Naive thymus-derived CD8-positive, alpha-beta T cell (primary cell): ENCODE measurements at regions not wholly inside any gene's neighbourhood (a gene's known extent, or its start where the extent isn't known, plus 50 kb on each side); places are given as distances from the start of the nearest gene placed in this dataset.

Source experiments
- ATAC-seq, 2 donors: fragments of 150-1000 bp; cut with Tn5 transposase in 1 of 2; sonication (Bioruptor Pico), chemical (Tn5 transposase) in 1 of 2; 1 replicate in 1 of 2; 2 replicates in 1 of 2; pipeline ENCODE4 v1.10.0; 2021; ENCODE audit warnings: mild to moderate bottlenecking in 2 of 2, moderate library complexity in 2 of 2
- POLR2A ChIA-PET: fragments of 350-600 bp; sonication (Branson Sonifier 250); formaldehyde crosslinking; loops from one replicate; lab custom pipeline; 2021; ENCODE audit warnings: antibody characterized with exemption; lab: Charles Lee
- DNase-seq, 10 donors: peaks; one replicate each; pipeline versions ENCODE4 v3.0.0 to v3.0.0-alpha.2; 2020 to 2022
- H3K27ac Mint-ChIP-seq, 10 donors: one replicate each; pipeline ENCODE4 v1.8.0; 2020 to 2022; ENCODE audit warnings: mild to moderate bottlenecking in 10 of 10, mixed read lengths in 10 of 10, moderate library complexity in 4 of 10, inconsistent platforms in 1 of 10
- H3K27me3 Mint-ChIP-seq, 5 donors: one replicate each; pipeline ENCODE4 v1.8.0; 2021 to 2022; ENCODE audit warnings: mixed read lengths in 5 of 5
- H3K36me3 Mint-ChIP-seq, 3 donors: one replicate each; pipeline ENCODE4 v1.8.0; 2020 to 2022; ENCODE audit warnings: mixed read lengths in 3 of 3, mild to moderate bottlenecking in 2 of 3, inconsistent platforms in 1 of 3
- H3K4me1 Mint-ChIP-seq, 4 donors: one replicate each; pipeline ENCODE4 v1.8.0; 2021 to 2022; ENCODE audit warnings: mixed read lengths in 4 of 4
- H3K4me3 Mint-ChIP-seq, 10 donors: one replicate each; pipeline ENCODE4 v1.8.0; 2020 to 2022; ENCODE audit warnings: mild to moderate bottlenecking in 10 of 10, mixed read lengths in 10 of 10, moderate library complexity in 6 of 10, inconsistent platforms in 1 of 10
- H3K9me3 Mint-ChIP-seq, 9 donors: one replicate each; pipeline ENCODE4 v1.8.0; 2020 to 2022; ENCODE audit warnings: mixed read lengths in 9 of 9, mild to moderate bottlenecking in 3 of 9, inconsistent platforms in 1 of 9, moderate library complexity in 1 of 9

DNA sequence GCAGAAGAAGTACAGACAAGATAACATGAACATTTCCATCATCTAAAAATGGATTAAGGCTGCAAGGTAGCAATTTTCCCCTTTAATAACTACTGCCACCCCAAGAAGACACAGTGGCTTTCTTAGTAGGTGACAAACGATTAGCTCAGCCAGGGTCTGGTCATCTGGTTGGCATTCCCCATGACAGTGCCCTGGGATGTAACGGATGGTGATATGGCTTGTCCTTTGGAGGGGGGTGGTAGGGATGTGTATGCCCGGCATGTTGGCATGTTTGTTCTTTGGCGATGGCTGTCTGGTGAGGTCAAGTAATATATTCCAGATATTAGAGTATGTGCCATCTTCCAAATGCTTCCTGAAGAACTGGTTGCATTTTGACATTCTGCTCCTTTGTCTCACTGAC, 135.6 kb upstream of the ZNF536 start:
- H3K27me3 Mint-ChIP-seq, result peaks cover 18 to 85% (median 58%) of the 10 kb centered on the region in 5 donors
- POLR2A ChIA-PET, result no interaction called here
- no peaks in the 10 kb centered on the region for H3K4me1 Mint-ChIP-seq
- ATAC-seq (no peak), DNase-seq (no peak)
- H3K36me3 Mint-ChIP-seq, result no peaks in the 10 kb centered on the region
- peaks cover 0 to 4% (median 0%) of the 10 kb centered on the region in 9 donors for H3K9me3 Mint-ChIP-seq
- no peak overlapping the region for H3K4me3 Mint-ChIP-seq
- H3K27ac Mint-ChIP-seq, result no peak overlapping the region

DNA sequence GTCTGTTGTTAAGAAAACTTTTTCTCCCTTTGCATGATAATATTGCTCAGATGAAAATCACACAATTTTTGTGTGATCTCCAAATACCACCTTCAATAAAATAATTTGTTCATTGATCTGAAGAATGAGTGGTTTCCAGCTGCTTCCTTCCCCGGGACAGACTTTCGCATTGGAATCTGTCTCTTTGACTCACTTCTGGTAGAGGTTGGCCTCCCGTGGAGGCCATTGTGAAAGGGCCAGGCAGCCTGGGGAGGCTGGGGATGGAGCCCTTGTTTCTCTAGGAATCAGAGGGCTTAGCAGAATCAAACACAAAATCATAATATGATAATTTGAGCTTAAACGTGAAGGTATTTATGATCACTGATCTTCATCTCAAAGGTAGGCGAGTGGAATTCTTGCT, 135.0 kb upstream of the ZNF536 start:
- ATAC-seq (no peak), DNase-seq (no peak)
- no peaks in the 10 kb centered on the region for H3K36me3 Mint-ChIP-seq
- no peak overlapping the region for H3K27ac Mint-ChIP-seq
- peaks cover 17 to 85% (median 61%) of the 10 kb centered on the region in 5 donors for H3K27me3 Mint-ChIP-seq
- H3K4me1 Mint-ChIP-seq, result no peaks in the 10 kb centered on the region
- POLR2A ChIA-PET, result no interaction called here
- H3K9me3 Mint-ChIP-seq, result peaks cover 0 to 6% (median 0%) of the 10 kb centered on the region in 9 donors
- no peak overlapping the region for H3K4me3 Mint-ChIP-seq

DNA sequence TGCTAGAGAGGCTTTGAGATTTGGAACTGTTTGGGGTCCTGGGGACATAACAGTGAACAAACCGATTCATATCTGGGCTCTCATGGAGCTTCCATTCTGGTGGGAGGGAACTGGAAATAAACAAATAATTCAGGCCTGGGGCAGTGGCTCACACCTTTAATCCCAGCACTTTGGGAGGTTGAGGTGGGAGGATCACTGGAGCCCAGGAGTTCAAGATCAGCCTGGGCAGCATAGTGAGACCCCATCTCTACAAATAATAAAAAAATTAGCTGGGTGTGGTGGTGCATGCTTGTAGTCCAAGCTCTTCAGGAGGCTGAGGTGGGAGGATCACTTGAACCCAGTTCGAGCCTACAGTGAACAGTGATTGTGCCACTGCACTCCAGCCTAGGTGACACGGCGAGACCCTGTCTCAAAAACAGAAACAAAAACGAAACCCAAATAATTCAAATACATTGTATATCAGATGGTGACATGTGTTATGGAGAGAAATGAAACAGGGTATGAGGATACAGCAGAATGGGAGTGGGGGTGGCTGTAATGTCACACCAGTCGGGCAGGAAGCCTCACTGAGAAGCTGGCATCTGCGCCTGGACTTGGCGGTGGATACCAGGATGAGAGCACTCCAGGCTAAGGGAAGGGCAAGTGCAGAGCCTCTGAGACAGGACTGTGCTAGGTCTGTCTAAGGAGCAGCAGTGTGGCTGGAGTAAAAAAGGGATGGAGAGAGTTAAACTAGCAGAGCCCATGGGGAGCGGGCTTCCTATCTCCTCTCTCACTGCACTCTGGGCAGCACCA, 131.1 kb upstream of the ZNF536 start:
- Mint-ChIP-seq H3K36me3 (no peaks in the 10 kb centered on the region), H3K27me3 (peaks cover 19 to 73% (median 36%) of the 10 kb centered on the region in 5 donors), H3K27ac (no peak overlapping the region), H3K4me3 (no peak overlapping the region), H3K4me1 (no peaks in the 10 kb centered on the region), H3K9me3 (peaks cover 0 to 9% (median 0%) of the 10 kb centered on the region in 9 donors)
- POLR2A ChIA-PET, result no interaction called here
- no peak for DNase-seq
- no peak for ATAC-seq

DNA sequence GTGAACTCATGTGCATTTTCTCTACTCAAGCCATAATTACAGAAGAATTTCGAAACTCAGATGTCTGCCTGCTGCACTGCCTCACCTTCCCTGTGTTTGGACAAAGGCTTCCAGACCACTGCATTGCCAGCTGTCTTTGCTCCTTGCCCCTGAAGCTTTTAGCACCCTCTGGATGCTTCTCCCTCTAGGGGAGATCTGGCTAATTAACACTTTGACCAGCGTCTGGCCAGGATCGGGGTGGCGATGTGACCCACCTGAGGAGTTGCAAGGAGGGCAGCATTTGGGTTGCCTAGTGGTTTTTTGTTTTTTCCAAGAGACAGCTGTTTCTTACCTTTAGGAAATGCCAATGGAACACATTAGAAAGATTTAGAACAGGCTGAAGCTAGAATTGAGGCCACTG, 127.7 kb upstream of the ZNF536 start:
- ATAC-seq, result no peak
- Mint-ChIP-seq H3K27me3 (peaks cover 7 to 44% (median 19%) of the 10 kb centered on the region in 5 donors), H3K27ac (no peak overlapping the region), H3K4me3 (no peak overlapping the region), H3K4me1 (no peaks in the 10 kb centered on the region), H3K36me3 (no peaks in the 10 kb centered on the region), H3K9me3 (peaks cover 0 to 9% (median 0%) of the 10 kb centered on the region in 9 donors)
- POLR2A ChIA-PET, result no interaction called here
- DNase-seq, result no peak

DNA sequence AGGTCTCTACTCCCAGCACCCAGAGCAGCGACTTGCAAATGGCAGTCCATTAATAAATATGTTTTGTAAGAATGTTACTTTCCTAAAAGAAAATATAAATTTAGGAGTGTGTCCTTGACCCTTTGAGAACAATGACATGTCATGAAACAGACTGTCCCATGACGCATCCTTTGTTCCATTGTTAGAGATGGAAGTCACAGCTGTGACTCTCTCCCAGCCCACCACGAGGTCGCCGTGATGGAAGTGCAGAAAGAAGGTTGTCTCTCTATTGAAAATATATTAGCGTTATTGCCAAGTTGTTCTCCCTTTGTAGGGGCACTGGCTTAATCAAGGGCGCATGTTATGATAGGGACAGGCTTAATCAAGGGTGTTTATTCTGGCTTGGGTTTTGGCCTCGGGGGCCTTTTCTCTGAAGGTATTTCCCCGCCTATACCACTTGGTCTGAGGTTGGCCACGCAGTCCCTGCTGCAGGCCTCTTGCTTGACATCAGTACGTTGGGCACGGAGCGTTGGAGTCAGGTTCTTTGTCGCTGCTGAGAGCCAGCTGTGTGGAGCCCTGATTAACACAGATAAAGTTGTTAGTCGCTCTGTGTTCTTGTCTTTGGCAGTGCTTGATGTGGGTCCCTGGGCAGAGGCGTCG, 126.7 kb upstream of the ZNF536 start:
- peaks cover 0 to 9% (median 0%) of the 10 kb centered on the region in 9 donors for H3K9me3 Mint-ChIP-seq
- POLR2A ChIA-PET, result no interaction called here
- H3K36me3 Mint-ChIP-seq, result no peaks in the 10 kb centered on the region
- no peaks in the 10 kb centered on the region for H3K4me1 Mint-ChIP-seq
- H3K4me3 Mint-ChIP-seq, result no peak overlapping the region
- no peak overlapping the region for H3K27ac Mint-ChIP-seq
- DNase-seq (no peak), ATAC-seq (no peak)
- H3K27me3 Mint-ChIP-seq, result peaks cover 10 to 40% (median 17%) of the 10 kb centered on the region in 5 donors

DNA sequence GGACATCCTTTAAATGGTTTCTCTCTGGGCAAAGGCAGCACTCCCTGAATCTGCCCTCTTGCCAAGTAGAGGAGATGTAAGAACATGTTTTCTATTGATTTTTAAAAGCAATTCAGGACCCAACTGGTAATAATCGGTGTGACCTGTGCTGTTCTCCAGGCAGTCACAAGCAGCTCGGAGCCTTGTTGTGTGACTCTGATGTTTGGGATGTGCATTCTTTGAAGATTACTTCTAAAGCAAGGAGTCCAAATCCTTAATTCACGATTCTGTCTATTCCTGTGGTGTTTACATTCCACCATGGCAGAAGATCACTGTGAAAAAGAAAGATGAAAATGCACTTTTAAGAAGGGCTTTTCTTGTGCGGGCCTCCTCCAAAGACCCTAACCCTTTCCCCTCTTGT, 122.3 kb upstream of the ZNF536 start:
- POLR2A ChIA-PET, result no interaction called here
- Mint-ChIP-seq H3K27me3 (peaks cover 18 to 53% (median 26%) of the 10 kb centered on the region in 5 donors), H3K36me3 (no peaks in the 10 kb centered on the region), H3K4me3 (no peak overlapping the region), H3K4me1 (no peaks in the 10 kb centered on the region), H3K27ac (no peak overlapping the region), H3K9me3 (peaks cover 0 to 8% (median 0%) of the 10 kb centered on the region in 9 donors)
- no peak for DNase-seq
- no peak for ATAC-seq

DNA sequence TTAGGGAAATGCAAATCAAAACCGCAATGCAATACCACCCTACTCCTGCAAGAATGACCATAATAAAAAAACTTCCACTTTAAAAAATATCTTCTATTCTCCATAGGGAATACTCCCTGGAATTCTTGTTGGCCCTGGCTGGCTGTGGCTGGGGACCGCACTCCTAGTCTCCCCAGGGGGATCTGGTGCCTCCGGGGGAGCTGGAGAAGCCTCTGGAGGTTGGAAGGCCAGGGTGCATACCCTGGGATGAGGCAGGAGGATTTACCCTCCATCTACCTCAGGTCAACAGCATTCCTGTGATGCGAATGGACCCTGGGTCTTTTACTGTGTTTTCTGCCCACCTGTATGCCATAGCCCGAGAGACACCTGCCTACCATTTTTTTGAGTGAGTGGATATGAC, 120.0 kb upstream of the ZNF536 start:
- Mint-ChIP-seq H3K27me3 (peaks cover 23 to 63% (median 32%) of the 10 kb centered on the region in 5 donors), H3K27ac (no peak overlapping the region), H3K9me3 (peaks cover 0 to 4% (median 0%) of the 10 kb centered on the region in 9 donors), H3K4me3 (no peak overlapping the region), H3K4me1 (peaks cover 0 to 3% (median 0%) of the 10 kb centered on the region in 4 donors), H3K36me3 (no peaks in the 10 kb centered on the region)
- DNase-seq (no peak), ATAC-seq (no peak)
- POLR2A ChIA-PET, result no interaction called here

DNA sequence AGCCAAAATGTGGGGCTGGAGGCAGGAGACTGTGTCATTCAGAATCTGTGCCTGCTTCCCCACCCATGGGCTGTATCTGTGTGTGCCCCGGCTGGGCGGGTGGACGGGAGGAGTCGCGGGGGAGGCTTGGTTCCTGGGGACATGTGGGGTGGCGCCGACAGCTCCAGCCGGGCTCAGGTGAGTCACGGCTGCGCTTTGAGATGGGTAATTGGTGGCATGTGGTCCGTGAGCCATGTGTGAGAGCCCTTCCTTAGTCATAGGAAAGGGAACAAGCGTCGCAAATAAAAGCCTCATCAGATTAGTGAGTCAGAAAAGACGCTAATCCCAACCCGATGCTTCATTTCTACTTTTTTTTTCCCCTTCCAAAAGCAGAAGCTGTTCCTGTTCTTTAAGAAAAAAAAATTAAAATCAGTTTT, 118.6 kb upstream of the ZNF536 start:
- ATAC-seq (no peak), DNase-seq (no peak)
- Mint-ChIP-seq H3K4me3 (no peak overlapping the region), H3K4me1 (peaks cover 0 to 3% (median 0%) of the 10 kb centered on the region in 4 donors), H3K27me3 (peaks cover 24 to 66% (median 38%) of the 10 kb centered on the region in 5 donors), H3K36me3 (no peaks in the 10 kb centered on the region), H3K9me3 (peaks cover 0 to 4% (median 0%) of the 10 kb centered on the region in 9 donors), H3K27ac (no peak overlapping the region)
- POLR2A ChIA-PET, result no interaction called here

DNA sequence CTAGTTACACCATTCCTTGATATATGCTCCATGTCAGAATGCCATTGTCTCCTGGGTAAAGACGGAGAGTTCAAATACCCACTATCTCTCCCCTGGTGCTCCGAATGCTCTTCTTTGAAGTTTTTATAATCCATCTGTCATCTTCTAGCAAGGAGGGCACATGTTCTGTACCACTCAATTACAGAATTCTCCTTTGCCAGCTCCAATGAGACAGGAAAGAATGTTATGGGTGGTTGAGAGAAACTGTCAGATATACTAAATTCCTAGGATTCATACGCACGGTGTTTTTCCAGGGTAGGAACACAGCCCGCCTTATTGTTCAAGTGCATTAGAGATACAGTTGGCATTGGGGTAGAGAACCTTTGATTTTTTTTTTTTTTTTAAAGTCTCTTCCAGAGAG, 118.0 kb upstream of the ZNF536 start:
- H3K4me1 Mint-ChIP-seq, result peaks cover 0 to 3% (median 0%) of the 10 kb centered on the region in 4 donors
- H3K4me3 Mint-ChIP-seq, result no peak overlapping the region
- DNase-seq, result no peak
- no peak for ATAC-seq
- H3K36me3 Mint-ChIP-seq, result no peaks in the 10 kb centered on the region
- peaks cover 25 to 66% (median 38%) of the 10 kb centered on the region in 5 donors for H3K27me3 Mint-ChIP-seq
- no peak overlapping the region for H3K27ac Mint-ChIP-seq
- peaks cover 0 to 4% (median 0%) of the 10 kb centered on the region in 9 donors for H3K9me3 Mint-ChIP-seq
- POLR2A ChIA-PET, result no interaction called here

DNA sequence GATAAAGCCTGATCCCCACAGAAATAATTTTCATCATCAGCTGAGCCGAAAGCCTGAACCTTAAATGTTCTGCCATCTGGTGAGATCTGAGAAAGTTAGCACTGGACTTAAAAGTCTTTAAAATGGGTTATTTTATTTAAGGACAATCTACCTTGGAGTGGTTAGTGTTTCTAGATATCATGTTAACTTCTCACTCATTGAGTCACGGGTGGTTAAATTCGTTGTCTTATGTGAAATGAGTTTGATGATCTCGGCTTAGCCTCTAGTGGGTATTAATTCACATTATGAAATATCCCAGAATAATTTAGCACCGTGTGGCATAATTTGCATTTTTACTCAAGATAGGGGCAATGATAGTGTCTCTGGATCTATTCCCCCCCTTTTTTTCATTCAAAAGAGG, 117.4 kb upstream of the ZNF536 start:
- H3K4me3 Mint-ChIP-seq, result no peak overlapping the region
- peaks cover 0 to 4% (median 0%) of the 10 kb centered on the region in 9 donors for H3K9me3 Mint-ChIP-seq
- peaks cover 0 to 3% (median 0%) of the 10 kb centered on the region in 4 donors for H3K4me1 Mint-ChIP-seq
- peaks cover 27 to 71% (median 38%) of the 10 kb centered on the region in 5 donors for H3K27me3 Mint-ChIP-seq
- no peaks in the 10 kb centered on the region for H3K36me3 Mint-ChIP-seq
- ATAC-seq, result no peak
- POLR2A ChIA-PET, result no interaction called here
- DNase-seq, result no peak
- no peak overlapping the region for H3K27ac Mint-ChIP-seq

DNA sequence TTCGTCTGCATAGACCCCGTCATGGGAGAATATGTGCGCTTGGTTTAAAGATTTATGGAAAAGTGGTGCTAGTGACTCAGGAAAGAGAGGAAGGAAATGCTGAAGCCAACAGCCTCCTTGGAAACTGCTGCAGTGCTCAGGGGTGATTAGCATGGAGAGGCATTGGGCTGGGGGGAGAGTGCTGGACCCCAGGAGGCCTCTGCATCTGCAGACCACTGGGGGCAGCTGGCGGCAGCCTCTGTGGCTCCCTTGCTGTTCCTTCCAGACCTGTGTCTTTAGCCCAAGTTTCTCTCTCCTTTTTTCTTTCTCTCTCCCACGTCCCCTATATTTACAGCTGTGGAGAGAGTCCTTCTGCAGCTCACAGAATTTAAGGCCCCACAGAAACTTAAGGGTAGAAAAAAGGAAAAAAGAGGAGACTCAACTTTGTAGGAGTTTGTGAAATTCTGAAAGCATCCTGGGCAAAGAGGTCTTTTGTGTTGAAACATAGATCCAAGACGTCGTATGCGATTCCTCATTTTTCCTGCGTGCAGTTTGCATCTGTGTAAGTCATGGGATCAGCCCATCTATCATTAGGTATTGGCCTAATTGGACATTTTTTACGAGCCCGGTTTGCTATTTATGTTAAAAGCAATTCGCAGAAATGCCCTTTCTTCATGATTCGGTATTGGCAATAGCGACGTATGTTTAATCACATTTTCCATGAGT, 116.2 kb upstream of the ZNF536 start:
- Mint-ChIP-seq H3K27me3 (peaks cover 27 to 80% (median 44%) of the 10 kb centered on the region in 5 donors), H3K4me3 (no peak overlapping the region)

DNA sequence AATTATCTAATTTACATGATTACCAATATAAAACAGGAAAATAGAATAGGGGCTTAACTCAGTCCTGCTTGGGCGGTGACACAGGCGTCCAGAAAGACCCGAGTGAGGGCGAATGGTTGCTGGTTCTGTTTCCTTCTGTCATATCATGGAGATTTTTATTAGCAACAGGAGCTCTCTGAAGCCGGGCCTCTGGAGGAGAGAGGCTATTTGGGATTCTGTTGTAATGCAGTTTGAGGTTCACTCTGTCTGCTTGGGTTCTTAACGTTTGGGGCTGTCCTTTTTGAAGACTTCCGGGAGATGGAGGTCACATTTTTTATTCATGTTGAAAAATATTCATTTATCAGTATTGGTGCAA, 115.7 kb upstream of the ZNF536 start:
- ATAC-seq (no peak), DNase-seq (no peak)
- no peak overlapping the region for H3K4me3 Mint-ChIP-seq
- POLR2A ChIA-PET, result no interaction called here
- H3K27ac Mint-ChIP-seq, result no peak overlapping the region
- no peaks in the 10 kb centered on the region for H3K36me3 Mint-ChIP-seq
- peaks cover 0 to 3% (median 0%) of the 10 kb centered on the region in 4 donors for H3K4me1 Mint-ChIP-seq
- H3K27me3 Mint-ChIP-seq, result peaks cover 26 to 75% (median 44%) of the 10 kb centered on the region in 5 donors
- peaks cover 0 to 4% (median 0%) of the 10 kb centered on the region in 9 donors for H3K9me3 Mint-ChIP-seq

More for the DNA sequence above, 116.2 kb upstream of the ZNF536 start:
- Mint-ChIP-seq H3K36me3 (no peaks in the 10 kb centered on the region), H3K27ac (peak overlapping the region in 1 of 10 donors; percentile 41), H3K4me1 (peaks cover 0 to 3% (median 0%) of the 10 kb centered on the region in 4 donors), H3K9me3 (peaks cover 0 to 4% (median 0%) of the 10 kb centered on the region in 9 donors)
- no peak for ATAC-seq
- no peak for DNase-seq
- POLR2A ChIA-PET, result no interaction called here
